Neural progenitor cell (in vitro differentiated cells): ENCODE measurements at regions not wholly inside any gene's neighbourhood (a gene's known extent, or its start where the extent isn't known, plus 50 kb on each side); places are given as distances from the start of the nearest gene placed in this dataset.

Source experiments
- DNase-seq: peaks from one replicate; pipeline ENCODE4 v3.0.0-alpha.2; 2016; ENCODE audit warnings: low spot score
- H2AFZ ChIP-seq: fragments of 200-600 bp; sonication (generic); replicated peaks from 2 replicates; pipeline ENCODE4 v1.6.1; 2016; ENCODE audit warnings: antibody characterized with exemption
- H3F3A ChIP-seq: fragments of 200-600 bp; sonication (generic); 2 replicates; pipeline ENCODE4 v1.6.1; 2016; ENCODE audit warnings: antibody characterized with exemption, low read depth
- H3K27ac ChIP-seq: fragments of 200-600 bp; sonication (generic); 2 replicates; pipeline ENCODE4 v1.5.1; 2016; ENCODE audit warnings: mild to moderate bottlenecking
- H3K27me3 ChIP-seq: fragments of 200-600 bp; sonication (generic); 2 replicates; pipeline ENCODE4 v1.6.1; 2016; ENCODE audit warnings: mild to moderate bottlenecking, moderate library complexity
- H3K36me3 ChIP-seq: fragments of 200-600 bp; sonication (generic); 2 replicates; pipeline ENCODE4 v1.5.1; 2016
- H3K4me1 ChIP-seq: fragments of 200-600 bp; sonication (generic); 2 replicates; pipeline ENCODE4 v1.6.1; 2016; ENCODE audit warnings: mixed run types
- H3K4me2 ChIP-seq: fragments of 200-600 bp; sonication (generic); 2 replicates; pipeline ENCODE4 v1.6.1; 2016
- H3K4me3 ChIP-seq: fragments of 200-600 bp; sonication (generic); 2 replicates; pipeline ENCODE4 v1.5.1; 2016
- H3K79me2 ChIP-seq: fragments of 200-600 bp; sonication (generic); 2 replicates; pipeline ENCODE4 v1.6.1; 2016; ENCODE audit warnings: low read depth
- H3K9ac ChIP-seq: fragments of 200-600 bp; sonication (generic); 2 replicates; pipeline ENCODE4 v1.6.1; 2016
- H3K9me3 ChIP-seq: fragments of 200-600 bp; sonication (generic); 2 replicates; pipeline ENCODE4 v1.5.1; 2016; ENCODE audit warnings: low read depth
- H4K20me1 ChIP-seq: fragments of 200-600 bp; sonication (generic); 2 replicates; pipeline ENCODE4 v1.6.1; 2016; ENCODE audit warnings: low read depth
- H3K27ac Mint-ChIP-seq: 3 replicates; pipeline ENCODE4 v1.8.0; 2021; ENCODE audit warnings: mixed read lengths
- H3K27me3 Mint-ChIP-seq: 2 replicates; pipeline ENCODE4 v1.8.0; 2022; ENCODE audit warnings: low read depth, mild to moderate bottlenecking, inconsistent platforms, moderate library complexity, mixed read lengths; ENCODE audit not compliant: insufficient read depth
- H3K36me3 Mint-ChIP-seq: 3 replicates; pipeline ENCODE4 v1.8.0; 2021; ENCODE audit warnings: mixed read lengths
- H3K4me1 Mint-ChIP-seq: 3 replicates; pipeline ENCODE4 v1.8.0; 2021; ENCODE audit warnings: mixed read lengths
- H3K4me3 Mint-ChIP-seq: 3 replicates; pipeline ENCODE4 v1.8.0; 2021; ENCODE audit warnings: mild to moderate bottlenecking, moderate library complexity, mixed read lengths
- H3K9me3 Mint-ChIP-seq: 3 replicates; pipeline ENCODE4 v1.8.0; 2020; ENCODE audit warnings: mixed read lengths
- EZH2 ChIP-seq: fragments of 200-600 bp; sonication (generic); IDR thresholded peaks from 2 replicates; pipeline ENCODE4 v1.6.1; 2017; ENCODE audit warnings: antibody characterized with exemption, mild to moderate bottlenecking, moderate library complexity
- EZH2phosphoT487 ChIP-seq: fragments of 200-600 bp; sonication (generic); IDR thresholded peaks from 2 replicates; pipeline ENCODE4 v1.6.1; 2017; ENCODE audit warnings: antibody characterized with exemption
- TF ChIP-seq, protein P1 (sequence below): fragments of 200-600 bp; sonication (generic); IDR thresholded peaks from 2 replicates; pipeline ENCODE4 v1.5.1; 2017; ENCODE audit warnings: antibody characterized with exemption, mild to moderate bottlenecking

DNA sequence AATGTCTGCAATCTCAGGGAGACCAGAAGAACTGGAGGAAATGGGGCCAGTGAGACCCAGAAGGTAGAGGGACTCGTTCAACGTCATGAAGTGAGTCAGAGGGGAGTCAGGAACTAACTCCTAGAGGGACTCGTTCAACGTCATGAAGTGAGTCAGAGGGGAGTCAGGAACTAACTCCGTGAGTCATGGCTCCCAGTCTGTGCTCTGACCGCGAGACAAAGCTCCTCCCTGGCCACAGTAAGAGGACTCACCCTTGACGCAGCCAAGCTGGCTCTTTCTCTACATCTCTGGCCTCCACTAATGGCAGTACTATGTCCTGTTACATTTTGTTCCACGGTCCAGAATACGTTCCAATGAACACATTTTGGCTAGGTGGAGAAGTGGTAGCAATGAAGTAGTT lies 902.5 kb downstream of the KCNJ2 start:
- Histone ChIP-seq H3K36me3 (no peaks in the 10 kb centered on the region), H3F3A (no peaks in the 10 kb centered on the region), H3K4me2 (no peak overlapping the region), H3K4me1 (no peaks in the 10 kb centered on the region), H3K9me3 (no peaks in the 10 kb centered on the region), H3K79me2 (no peaks in the 10 kb centered on the region), H3K27me3 (no peaks in the 10 kb centered on the region), H3K9ac (no peak overlapping the region), H4K20me1 (no peaks in the 10 kb centered on the region), H3K27ac (no peak overlapping the region), H3K4me3 (no peak overlapping the region), H2AFZ (no peak overlapping the region)
- H3K36me3 Mint-ChIP-seq: peaks cover 3% of the 10 kb centered on the region
- H3K27ac Mint-ChIP-seq: no peak overlapping the region
- no peak overlapping the region for H3K4me3 Mint-ChIP-seq
- H3K27me3 Mint-ChIP-seq: peaks cover 3% of the 10 kb centered on the region
- peaks cover 2% of the 10 kb centered on the region for H3K9me3 Mint-ChIP-seq
- H3K4me1 Mint-ChIP-seq: peaks cover 2% of the 10 kb centered on the region
- TF ChIP-seq, protein P1, sequence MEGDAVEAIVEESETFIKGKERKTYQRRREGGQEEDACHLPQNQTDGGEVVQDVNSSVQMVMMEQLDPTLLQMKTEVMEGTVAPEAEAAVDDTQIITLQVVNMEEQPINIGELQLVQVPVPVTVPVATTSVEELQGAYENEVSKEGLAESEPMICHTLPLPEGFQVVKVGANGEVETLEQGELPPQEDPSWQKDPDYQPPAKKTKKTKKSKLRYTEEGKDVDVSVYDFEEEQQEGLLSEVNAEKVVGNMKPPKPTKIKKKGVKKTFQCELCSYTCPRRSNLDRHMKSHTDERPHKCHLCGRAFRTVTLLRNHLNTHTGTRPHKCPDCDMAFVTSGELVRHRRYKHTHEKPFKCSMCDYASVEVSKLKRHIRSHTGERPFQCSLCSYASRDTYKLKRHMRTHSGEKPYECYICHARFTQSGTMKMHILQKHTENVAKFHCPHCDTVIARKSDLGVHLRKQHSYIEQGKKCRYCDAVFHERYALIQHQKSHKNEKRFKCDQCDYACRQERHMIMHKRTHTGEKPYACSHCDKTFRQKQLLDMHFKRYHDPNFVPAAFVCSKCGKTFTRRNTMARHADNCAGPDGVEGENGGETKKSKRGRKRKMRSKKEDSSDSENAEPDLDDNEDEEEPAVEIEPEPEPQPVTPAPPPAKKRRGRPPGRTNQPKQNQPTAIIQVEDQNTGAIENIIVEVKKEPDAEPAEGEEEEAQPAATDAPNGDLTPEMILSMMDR: no peak
- TF ChIP-seq EZH2phosphoT487: no peak
- no peak for TF ChIP-seq EZH2
- DNase-seq: no peak

GRCh38 chr17:71080937-71081336 lies 911.6 kb downstream of the KCNJ2 start:
- no peak overlapping the region for H3K27ac Mint-ChIP-seq
- DNase-seq: no peak
- no peaks in the 10 kb centered on the region for H3K79me2 ChIP-seq

DNA sequence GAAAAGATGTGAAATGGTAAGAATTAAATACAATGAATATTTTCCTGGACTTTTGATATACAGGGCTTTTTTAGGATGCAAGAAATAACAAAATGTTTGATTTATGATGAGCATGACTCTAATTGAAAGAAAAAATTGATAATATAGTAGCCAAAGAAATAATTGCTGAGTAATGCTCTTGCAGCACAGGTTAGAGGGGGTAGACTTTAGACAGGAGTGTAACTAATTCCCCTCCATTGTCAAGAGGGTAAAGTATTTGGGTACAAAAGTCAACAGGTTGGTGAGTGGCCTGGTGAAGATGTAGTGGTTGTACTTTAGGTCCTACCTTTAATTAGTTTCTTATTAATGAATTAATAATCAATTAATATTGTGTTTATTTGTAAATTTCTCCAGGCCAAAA lies 912.3 kb downstream of the KCNJ2 start:
- Histone ChIP-seq H3K4me1 (no peaks in the 10 kb centered on the region), H3K27ac (no peak overlapping the region), H3K9me3 (no peaks in the 10 kb centered on the region), H4K20me1 (no peaks in the 10 kb centered on the region), H3K4me3 (no peak overlapping the region), H3K79me2 (no peaks in the 10 kb centered on the region), H3K9ac (no peak overlapping the region), H3K4me2 (no peak overlapping the region), H2AFZ (no peak overlapping the region), H3K36me3 (no peaks in the 10 kb centered on the region), H3F3A (no peaks in the 10 kb centered on the region), H3K27me3 (no peaks in the 10 kb centered on the region)
- no peak for DNase-seq
- Mint-ChIP-seq H3K4me1 (peaks cover 4% of the 10 kb centered on the region), H3K9me3 (no peaks in the 10 kb centered on the region), H3K27ac (no peak overlapping the region), H3K27me3 (peaks cover 4% of the 10 kb centered on the region), H3K4me3 (no peak overlapping the region), H3K36me3 (peaks cover 2% of the 10 kb centered on the region)
- no peak for TF ChIP-seq EZH2
- TF ChIP-seq, protein P1: no peak
- no peak for TF ChIP-seq EZH2phosphoT487

More at GRCh38 chr17:71080937-71081336, 911.6 kb downstream of the KCNJ2 start:
- H3K4me3 ChIP-seq: no peak overlapping the region
- peaks cover 4% of the 10 kb centered on the region for H3K27me3 Mint-ChIP-seq
- TF ChIP-seq EZH2: no peak
- TF ChIP-seq, protein P1: no peak
- no peak for TF ChIP-seq EZH2phosphoT487
- H3K4me2 ChIP-seq: no peak overlapping the region
- H3K9me3 Mint-ChIP-seq: no peaks in the 10 kb centered on the region
- H3K4me1 Mint-ChIP-seq: peaks cover 4% of the 10 kb centered on the region
- no peaks in the 10 kb centered on the region for H3K27me3 ChIP-seq
- H3K4me1 ChIP-seq: no peaks in the 10 kb centered on the region
- H3K4me3 Mint-ChIP-seq: no peak overlapping the region
- no peak overlapping the region for H3K27ac ChIP-seq
- H3F3A ChIP-seq: no peaks in the 10 kb centered on the region
- H3K9ac ChIP-seq: no peak overlapping the region
- no peaks in the 10 kb centered on the region for H4K20me1 ChIP-seq
- H3K36me3 Mint-ChIP-seq: peaks cover 2% of the 10 kb centered on the region
- no peak overlapping the region for H2AFZ ChIP-seq
- H3K9me3 ChIP-seq: no peaks in the 10 kb centered on the region
- no peaks in the 10 kb centered on the region for H3K36me3 ChIP-seq
